ENCODE measurements at regions not wholly inside any gene's neighbourhood (a gene's known extent, or its start where the extent isn't known, plus 50 kb on each side); places are given as distances from the start of the nearest gene placed in this dataset.
"Not testable (repeated sequence)": the region's sequence is repeated elsewhere in the genome, so short reads cannot be mapped to it uniquely, and the experiment has no call there.

GRCh38 chr2:175275539-175275938 is 94.0 kb upstream of the ATP5MC3 start:
- no peak overlapping the region for H3K4me3 ChIP-seq (ENCODE audit: low read depth in 1 of 2, low read length in 1 of 2)
- peaks cover 98% of the 10 kb centered on the region for H3K27me3 ChIP-seq
- H3K9me3 ChIP-seq: no peaks in the 10 kb centered on the region
- H3K36me3 ChIP-seq: no peaks in the 10 kb centered on the region
- no peak overlapping the region for H3K27ac ChIP-seq
- TF ChIP-seq CTCF (IDR thresholded peaks at IDR 0.05): no peak
- H3K4me1 ChIP-seq (ENCODE audit: control insufficient read depth in 1 of 2, insufficient read depth in 1 of 2, low read depth in 1 of 2, low read length in 1 of 2): no peaks in the 10 kb centered on the region

GRCh38 chr2:175259164-175259563 is 77.7 kb upstream of the ATP5MC3 start:
- H3K4me1 ChIP-seq (ENCODE audit: control insufficient read depth in 1 of 2, insufficient read depth in 1 of 2, low read depth in 1 of 2, low read length in 1 of 2): no peaks in the 10 kb centered on the region
- no peak for TF ChIP-seq CTCF (IDR thresholded peaks at IDR 0.05)
- H3K36me3 ChIP-seq: no peaks in the 10 kb centered on the region
- no peak overlapping the region for H3K27ac ChIP-seq
- H3K9me3 ChIP-seq: no peaks in the 10 kb centered on the region
- H3K27me3 ChIP-seq: peaks cover 96% of the 10 kb centered on the region
- H3K4me3 ChIP-seq (ENCODE audit: low read depth in 1 of 2, low read length in 1 of 2): no peak overlapping the region

- Histone ChIP-seq H3K36me3 (no peaks in the 10 kb centered on the region), H3K9me3 (no peaks in the 10 kb centered on the region), H3K4me3 (ENCODE audit: low read depth in 1 of 2, low read length in 1 of 2) (no peak overlapping the region), H3K4me1 (ENCODE audit: control insufficient read depth in 1 of 2, insufficient read depth in 1 of 2, low read depth in 1 of 2, low read length in 1 of 2) (no peaks in the 10 kb centered on the region), H3K27me3 (peaks cover 96% of the 10 kb centered on the region), H3K27ac (no peak overlapping the region)
- no peak for TF ChIP-seq CTCF (IDR thresholded peaks at IDR 0.05)
Measured at GRCh38 chr2:175256806-175257585, 75.5 kb upstream of the ATP5MC3 start.

- not testable (repeated sequence) for H3K27ac ChIP-seq; H3K4me3 ChIP-seq (ENCODE audit: low read depth in 1 of 2, low read length in 1 of 2); H3K9me3 ChIP-seq; H3K36me3 ChIP-seq; H3K4me1 ChIP-seq (ENCODE audit: control insufficient read depth in 1 of 2, insufficient read depth in 1 of 2, low read depth in 1 of 2, low read length in 1 of 2)
- peaks cover 96% of the 10 kb centered on the region for H3K27me3 ChIP-seq
Measured at GRCh38 chr2:175256391-175256790, 74.9 kb upstream of the ATP5MC3 start.

GRCh38 chr2:175253871-175254270 is 72.4 kb upstream of the ATP5MC3 start:
- Histone ChIP-seq H3K36me3 (no peaks in the 10 kb centered on the region), H3K9me3 (no peaks in the 10 kb centered on the region), H3K4me1 (ENCODE audit: control insufficient read depth in 1 of 2, insufficient read depth in 1 of 2, low read depth in 1 of 2, low read length in 1 of 2) (no peaks in the 10 kb centered on the region), H3K27ac (no peak overlapping the region), H3K4me3 (ENCODE audit: low read depth in 1 of 2, low read length in 1 of 2) (no peak overlapping the region), H3K27me3 (peaks cover 100% of the 10 kb centered on the region)
- TF ChIP-seq CTCF (IDR thresholded peaks at IDR 0.05): no peak

- Histone ChIP-seq H3K27ac (no peak overlapping the region), H3K9me3 (no peaks in the 10 kb centered on the region), H3K4me1 (ENCODE audit: control insufficient read depth in 1 of 2, insufficient read depth in 1 of 2, low read depth in 1 of 2, low read length in 1 of 2) (no peaks in the 10 kb centered on the region), H3K4me3 (ENCODE audit: low read depth in 1 of 2, low read length in 1 of 2) (no peak overlapping the region), H3K36me3 (no peaks in the 10 kb centered on the region), H3K27me3 (peaks cover 100% of the 10 kb centered on the region)
- TF ChIP-seq CTCF (IDR thresholded peaks at IDR 0.05): no peak
Measured at GRCh38 chr2:175251425-175252041, 70.0 kb upstream of the ATP5MC3 start.
